IMR-90 (cell line): ENCODE measurements at regions not wholly inside any gene's neighbourhood (a gene's known extent, or its start where the extent isn't known, plus 50 kb on each side); places are given as distances from the start of the nearest gene placed in this dataset.

ENCODE experiments used
- ATAC-seq: fragments of 200-7000 bp; cut with Tn5 transposase; 2 replicates; pipeline ENCODE4 v1.9.1; 2020; ENCODE audit warnings: low read depth, mild to moderate bottlenecking, moderate library complexity
- BruUV-seq: library from RNA; stranded (reverse); fragments of 400-500 nt; replicated peaks from 2 replicates; lab custom pipeline; 2021; lab: Mats Ljungman, UMichigan
- CTCF ChIA-PET: fragments of 300-600 bp; formaldehyde crosslinking; extraction: SDS; loops from one replicate; lab custom pipeline; 2021; ENCODE audit warnings: antibody characterized with exemption; lab: Yijun Ruan, JAX
- POLR2A ChIA-PET: fragments of 300-600 bp; sonication (Branson Sonifier 250); formaldehyde crosslinking; loops from one replicate; lab custom pipeline; 2022; ENCODE audit warnings: antibody characterized with exemption; ENCODE audit not compliant: unreplicated experiment; lab: Charles Lee
- DNase-seq: peaks from one replicate; pipeline ENCODE4 v3.0.0; 2013
- H2AFZ ChIP-seq: replicated peaks from 2 replicates; pipeline ENCODE3; 2013; ENCODE audit warnings: low read length, mild to moderate bottlenecking; ENCODE audit not compliant: poor library complexity
- H2AK5ac ChIP-seq: 2 replicates; pipeline ENCODE4 v1.6.1; 2013; ENCODE audit warnings: low read depth, low read length, inconsistent platforms
- H2AK9ac ChIP-seq: replicated peaks from 2 replicates; pipeline ENCODE3; 2013; ENCODE audit warnings: mild to moderate bottlenecking, low read depth, low read length, moderate library complexity; ENCODE audit not compliant: poor library complexity
- H2BK120ac ChIP-seq: 2 replicates; pipeline ENCODE4 v1.6.1; 2013; ENCODE audit warnings: low read depth, low read length, inconsistent platforms
- H2BK15ac ChIP-seq: 3 replicates; pipeline ENCODE4 v1.6.1; 2013; ENCODE audit warnings: low read depth, low read length, inconsistent platforms
- H2BK20ac ChIP-seq: 2 replicates; pipeline ENCODE4 v1.6.1; 2013; ENCODE audit warnings: low read depth, mild to moderate bottlenecking, inconsistent platforms, low read length, moderate library complexity
- H2BK5ac ChIP-seq: 2 replicates; pipeline ENCODE4 v1.6.1; 2013; ENCODE audit warnings: mild to moderate bottlenecking, low read depth, low read length, inconsistent platforms; ENCODE audit not compliant: poor library complexity, severe bottlenecking
- H3K14ac ChIP-seq: replicated peaks from 2 replicates; pipeline ENCODE4 v1.6.1; 2013; ENCODE audit warnings: low read depth, low read length, inconsistent platforms
- H3K18ac ChIP-seq: 2 replicates; pipeline ENCODE4 v1.6.1; 2013; ENCODE audit warnings: low read depth, low read length, control low read depth
- H3K23ac ChIP-seq: 2 replicates; pipeline ENCODE4 v1.6.1; 2013; ENCODE audit warnings: low read depth, low read length, inconsistent platforms
- H3K27ac ChIP-seq: 2 replicates; pipeline ENCODE4 v1.5.1; 2013; ENCODE audit warnings: mild to moderate bottlenecking, control low read depth, low read length; ENCODE audit not compliant: insufficient read depth
- H3K27me3 ChIP-seq: 2 replicates; pipeline ENCODE4 v1.6.1; 2013; ENCODE audit warnings: low read length; ENCODE audit not compliant: control insufficient read depth, insufficient read depth
- H3K36me3 ChIP-seq: 2 replicates; pipeline ENCODE4 v1.6.1; 2013; ENCODE audit warnings: low read length, mixed read lengths; ENCODE audit not compliant: control insufficient read depth, insufficient read depth
- H3K4ac ChIP-seq: 2 replicates; pipeline ENCODE4 v1.6.1; 2013; ENCODE audit warnings: low read depth, low read length, inconsistent platforms
- H3K4me1 ChIP-seq: 2 replicates; pipeline ENCODE4 v1.6.1; 2013; ENCODE audit warnings: low read length, mixed read lengths; ENCODE audit not compliant: control insufficient read depth, insufficient read depth
- H3K4me2 ChIP-seq: 2 replicates; pipeline ENCODE4 v1.6.1; 2013; ENCODE audit warnings: low read depth, mild to moderate bottlenecking, control low read depth, low read length, moderate library complexity
- H3K4me3 ChIP-seq: 2 replicates; pipeline ENCODE4 v1.5.1; 2013; ENCODE audit warnings: low read depth, mild to moderate bottlenecking, control low read depth, low read length, moderate library complexity; ENCODE audit not compliant: insufficient read depth
- H3K56ac ChIP-seq: 2 replicates; pipeline ENCODE4 v1.6.1; 2013; ENCODE audit warnings: low read length, inconsistent platforms; ENCODE audit not compliant: insufficient read depth; ENCODE audit errors: extremely low read depth
- H3K79me1 ChIP-seq, 2 experiments: 2 replicates each; pipeline ENCODE4 v1.6.1; 2013; ENCODE audit warnings: low read length in 2 of 2, inconsistent platforms in 1 of 2, low read depth in 1 of 2
- H3K9ac ChIP-seq: 2 replicates; pipeline ENCODE4 v1.6.1; 2013; ENCODE audit warnings: low read depth, low read length, control low read depth
- H3K9me1 ChIP-seq: 2 replicates; pipeline ENCODE4 v1.6.1; 2013; ENCODE audit warnings: low read length, inconsistent platforms; ENCODE audit not compliant: insufficient read depth
- H3K9me3 ChIP-seq: 2 replicates; pipeline ENCODE4 v1.6.1; 2013; ENCODE audit warnings: low read length; ENCODE audit not compliant: control insufficient read depth, insufficient read depth
- H4K20me1 ChIP-seq: 2 replicates; pipeline ENCODE4 v1.6.1; 2013; ENCODE audit warnings: low read length, inconsistent platforms; ENCODE audit not compliant: insufficient read depth
- H4K5ac ChIP-seq: 2 replicates; pipeline ENCODE4 v1.6.1; 2013; ENCODE audit warnings: mild to moderate bottlenecking, low read depth, low read length, control low read depth
- H4K8ac ChIP-seq, 2 experiments: 2 replicates each; pipeline ENCODE4 v1.6.1; 2013; ENCODE audit warnings: low read depth in 2 of 2, low read length in 2 of 2, control low read depth in 1 of 2, inconsistent platforms in 1 of 2
- H4K91ac ChIP-seq: 2 replicates; pipeline ENCODE4 v1.6.1; 2013; ENCODE audit warnings: low read depth, low read length, inconsistent platforms; ENCODE audit not compliant: insufficient read depth
- BHLHE40 ChIP-seq: fragments of 150-350 bp; IDR thresholded peaks from 2 replicates; pipeline ENCODE4 v1.6.1; 2016; ENCODE audit warnings: mild to moderate bottlenecking, low read depth, low read length
- CEBPB ChIP-seq: IDR thresholded peaks from 2 replicates; pipeline ENCODE4 v1.6.1; 2012; ENCODE audit warnings: low read depth, low read length, improper control_type of control experiment
- CHD1 ChIP-seq: IDR thresholded peaks from 2 replicates; pipeline ENCODE4 v1.6.1; 2012; ENCODE audit warnings: low read depth, low read length, improper control_type of control experiment
- FOS ChIP-seq: fragments of 150-350 bp; IDR thresholded peaks from 2 replicates; pipeline ENCODE4 v1.6.1; 2016; ENCODE audit warnings: low read depth, low read length
- MAZ ChIP-seq: IDR thresholded peaks from 2 replicates; pipeline ENCODE4 v1.6.1; 2012; ENCODE audit warnings: low read depth, mild to moderate bottlenecking, low read length, improper control_type of control experiment, moderate library complexity, borderline replicate concordance
- MXI1 ChIP-seq: IDR thresholded peaks from 2 replicates; pipeline ENCODE4 v1.6.1; 2012; ENCODE audit warnings: low read depth, mild to moderate bottlenecking, low read length, moderate library complexity, borderline replicate concordance
- NFE2L2 ChIP-seq: fragments of 150-350 bp; IDR thresholded peaks from 2 replicates; pipeline ENCODE4 v1.6.1; 2016; ENCODE audit warnings: low read depth, mild to moderate bottlenecking, low read length
- POLR2A ChIP-seq: IDR thresholded peaks from 2 replicates; pipeline ENCODE4 v1.6.1; 2012; ENCODE audit warnings: mild to moderate bottlenecking, low read depth, low read length
- RAD21 ChIP-seq: IDR thresholded peaks from 2 replicates; pipeline ENCODE4 v1.6.1; 2012; ENCODE audit warnings: low read length, improper control_type of control experiment
- RCOR1 ChIP-seq: IDR thresholded peaks from 2 replicates; pipeline ENCODE4 v1.6.1; 2012; ENCODE audit warnings: mild to moderate bottlenecking, low read length, improper control_type of control experiment; ENCODE audit not compliant: insufficient replicate concordance
- RFX5 ChIP-seq: IDR thresholded peaks from 2 replicates; pipeline ENCODE4 v1.8.0; 2012; ENCODE audit warnings: low read depth, mild to moderate bottlenecking, low read length, moderate library complexity
- SMC3 ChIP-seq: fragments of 150-350 bp; IDR thresholded peaks from 2 replicates; pipeline ENCODE4 v1.6.1; 2016; ENCODE audit warnings: low read depth, mild to moderate bottlenecking, antibody characterized with exemption, low read length, moderate library complexity
- USF2 ChIP-seq: fragments of 150-350 bp; IDR thresholded peaks from 2 replicates; pipeline ENCODE4 v1.6.1; 2017; ENCODE audit warnings: mild to moderate bottlenecking, antibody characterized with exemption, low read length, low read depth
- WGBS, 2 experiments: methylation state at CpG; one replicate each; pipeline versions ENCODE4 v1.1.5 to v1.1.7; 2013; ENCODE audit warnings: missing lambda C conversion rate in 2 of 2; ENCODE audit not compliant: insufficient read length in 1 of 2; ENCODE audit errors: extremely low coverage in 2 of 2; 5-methylcytosine and 5-hydroxymethylcytosine counted together
- dilution Hi-C: fragments of 300-500 bp; cut with HindIII; formaldehyde crosslinking; loops from one replicate; pipeline ENCODE4 v1.14.3; 2018; ENCODE audit warnings: low sequenced_read_pairs; ENCODE audit not compliant: unreplicated experiment
- in situ Hi-C: fragments of 300-500 bp; cut with MboI; formaldehyde crosslinking; loops from 3 replicates; pipeline ENCODE4 v1.14.3; 2019; ENCODE audit warnings: low sequenced_read_pairs, inconsistent platforms, mixed read lengths
- intact Hi-C: fragments of 100-400 bp; cut with micrococcal nuclease; formaldehyde crosslinking; loops from 2 replicates; pipeline ENCODE4 v1.10.0; 2022
- TF ChIP-seq, protein P1 (sequence below): fragments of 150-350 bp; IDR thresholded peaks from 2 replicates; pipeline ENCODE4 v1.6.1; 2016; ENCODE audit warnings: low read depth, mild to moderate bottlenecking, low read length, moderate library complexity, borderline replicate concordance

- Histone ChIP-seq H3K4me2 (no peak overlapping the region), H4K8ac (no peak overlapping the region), H3K23ac (no peak overlapping the region), H3K4me3 (no peak overlapping the region), H4K20me1 (no peaks in the 10 kb centered on the region), H3K9me1 (no peaks in the 10 kb centered on the region; the same call in 1 of the 2 replicates), H2AK9ac (no peak overlapping the region), H2BK5ac (no peak overlapping the region), H3K14ac (no peak overlapping the region), H3K4ac (no peak overlapping the region), H3K56ac (no peak overlapping the region), H2BK120ac (no peak overlapping the region), H3K9me3 (no peaks in the 10 kb centered on the region), H2AFZ (no peak overlapping the region), H3K9ac (no peak overlapping the region), H4K5ac (no peak overlapping the region), H2BK15ac (no peak overlapping the region), H3K27me3 (no peaks in the 10 kb centered on the region), H3K79me1 (no peaks in the 10 kb centered on the region), H3K36me3 (no peaks in the 10 kb centered on the region), H2BK20ac (no peak overlapping the region), H3K18ac (no peak overlapping the region), H3K4me1 (no peaks in the 10 kb centered on the region), H4K91ac (no peak overlapping the region), H2AK5ac (no peak overlapping the region), H3K27ac (no peak overlapping the region)
- no CpG with 5 or more reads among the region's 3 CpGs for WGBS, 2 experiments
- in situ Hi-C loops (no loop called here), intact Hi-C loops (no loop called here), dilution Hi-C loops (no loop called here)
- CTCF ChIA-PET, result interaction anchor here (0.6 kb wide), 1 partner anchor 13 kb away, joined by 3 read pairs; no protein-coding TSS in a partner anchor
- ATAC-seq (peak; percentile 27; the same call in 1 of the 2 replicates), DNase-seq (peak; percentile 25)
- no TSS peak for BruUV-seq
- TF ChIP-seq RFX5 (no peak), RCOR1 (no peak), CHD1 (no peak), CEBPB (no peak), BHLHE40 (no peak), MXI1 (no peak), FOS (no peak), POLR2A (no peak), NFE2L2 (no peak), RAD21 (no peak), USF2 (no peak), SMC3 (no peak), MAZ (no peak)
- TF ChIP-seq, protein P1, sequence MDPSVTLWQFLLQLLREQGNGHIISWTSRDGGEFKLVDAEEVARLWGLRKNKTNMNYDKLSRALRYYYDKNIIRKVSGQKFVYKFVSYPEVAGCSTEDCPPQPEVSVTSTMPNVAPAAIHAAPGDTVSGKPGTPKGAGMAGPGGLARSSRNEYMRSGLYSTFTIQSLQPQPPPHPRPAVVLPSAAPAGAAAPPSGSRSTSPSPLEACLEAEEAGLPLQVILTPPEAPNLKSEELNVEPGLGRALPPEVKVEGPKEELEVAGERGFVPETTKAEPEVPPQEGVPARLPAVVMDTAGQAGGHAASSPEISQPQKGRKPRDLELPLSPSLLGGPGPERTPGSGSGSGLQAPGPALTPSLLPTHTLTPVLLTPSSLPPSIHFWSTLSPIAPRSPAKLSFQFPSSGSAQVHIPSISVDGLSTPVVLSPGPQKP, result no peak
- POLR2A ChIA-PET, result no interaction called here
Observed at GRCh38 chr11:111018566-111018965, 227.0 kb upstream of the POU2AF2 start.
